ENCODE measurements at regions not wholly inside any gene's neighbourhood (a gene's known extent, or its start where the extent isn't known, plus 50 kb on each side); places are given as distances from the start of the nearest gene placed in this dataset.

- Histone ChIP-seq H3K4me3 (ENCODE audit: low read length) (no peak overlapping the region), H3K9me3 (ENCODE audit: control insufficient read depth, low read length) (no peaks in the 10 kb centered on the region), H3K36me3 (ENCODE audit: control insufficient read depth, insufficient read depth, low read length) (no peaks in the 10 kb centered on the region), H3K27me3 (ENCODE audit: control insufficient read depth, insufficient read depth, low read length, poor library complexity, severe bottlenecking) (peaks cover 58% of the 10 kb centered on the region), H3K27ac (ENCODE audit: low read depth, low read length) (peak overlapping the region; percentile 64), H3K9ac (ENCODE audit: extremely low read depth, low read length, poor library complexity, severe bottlenecking) (no peak overlapping the region), H3K4me1 (ENCODE audit: control insufficient read depth, insufficient read depth, low read length) (no peaks in the 10 kb centered on the region)
- H3K4me3 Mint-ChIP-seq: no peak overlapping the region
- H3K27ac Mint-ChIP-seq: no peak overlapping the region
- H3K4me1 Mint-ChIP-seq: peaks cover 8% of the 10 kb centered on the region
- WGBS, 2 experiments (ENCODE audit: insufficient coverage in 1 of 2, insufficient read length in 1 of 2): 47 to 79% methylated on average over 10 to 15 of the region's 15 CpGs
- no peak for TF ChIP-seq CTCF (conservative IDR thresholded peaks at IDR 0.05)
- no peaks in the 10 kb centered on the region for H3K9me3 Mint-ChIP-seq
- peak; percentile 74 for DNase-seq
- peaks cover 63% of the 10 kb centered on the region for H3K27me3 Mint-ChIP-seq (ENCODE audit: insufficient read depth)
- no peaks in the 10 kb centered on the region for H3K36me3 Mint-ChIP-seq (ENCODE audit: low read depth)
Observed at GRCh38 chr11:115665175-115665821, 161.1 kb upstream of the CADM1 start.

- Histone ChIP-seq H3K27ac (ENCODE audit: low read depth, low read length) (no peak overlapping the region), H3K9ac (ENCODE audit: extremely low read depth, low read length, poor library complexity, severe bottlenecking) (no peak overlapping the region), H3K4me1 (ENCODE audit: control insufficient read depth, insufficient read depth, low read length) (no peaks in the 10 kb centered on the region), H3K36me3 (ENCODE audit: control insufficient read depth, insufficient read depth, low read length) (no peaks in the 10 kb centered on the region), H3K4me3 (ENCODE audit: low read length) (no peak overlapping the region), H3K9me3 (ENCODE audit: control insufficient read depth, low read length) (no peaks in the 10 kb centered on the region), H3K27me3 (ENCODE audit: control insufficient read depth, insufficient read depth, low read length, poor library complexity, severe bottlenecking) (peaks cover 68% of the 10 kb centered on the region)
- Mint-ChIP-seq H3K27me3 (ENCODE audit: insufficient read depth) (peaks cover 64% of the 10 kb centered on the region), H3K9me3 (no peaks in the 10 kb centered on the region), H3K36me3 (ENCODE audit: low read depth) (no peaks in the 10 kb centered on the region), H3K4me3 (no peak overlapping the region), H3K4me1 (peaks cover 8% of the 10 kb centered on the region), H3K27ac (no peak overlapping the region)
- 89 to 91% methylated on average over 2 to 3 of the region's 3 CpGs for WGBS, 2 experiments (ENCODE audit: insufficient coverage in 1 of 2, insufficient read length in 1 of 2)
- TF ChIP-seq CTCF (conservative IDR thresholded peaks at IDR 0.05): no peak
- DNase-seq: no peak
Observed at GRCh38 chr11:115664313-115664712, 160.1 kb upstream of the CADM1 start.

GRCh38 chr11:115663790-115664189 lies 159.6 kb upstream of the CADM1 start:
- no peak overlapping the region for H3K27ac Mint-ChIP-seq
- peaks cover 11% of the 10 kb centered on the region for H3K4me1 Mint-ChIP-seq
- H3K27me3 Mint-ChIP-seq (ENCODE audit: insufficient read depth): peaks cover 68% of the 10 kb centered on the region
- peaks cover 73% of the 10 kb centered on the region for H3K27me3 ChIP-seq (ENCODE audit: control insufficient read depth, insufficient read depth, low read length, poor library complexity, severe bottlenecking)
- no peaks in the 10 kb centered on the region for H3K36me3 ChIP-seq (ENCODE audit: control insufficient read depth, insufficient read depth, low read length)
- H3K4me1 ChIP-seq (ENCODE audit: control insufficient read depth, insufficient read depth, low read length): no peaks in the 10 kb centered on the region
- H3K9me3 Mint-ChIP-seq: no peaks in the 10 kb centered on the region
- no peak overlapping the region for H3K9ac ChIP-seq (ENCODE audit: extremely low read depth, low read length, poor library complexity, severe bottlenecking)
- no peaks in the 10 kb centered on the region for H3K36me3 Mint-ChIP-seq (ENCODE audit: low read depth)
- 93 to 97% methylated on average over 6 of the region's 6 CpGs for WGBS, 2 experiments (ENCODE audit: insufficient coverage in 1 of 2, insufficient read length in 1 of 2)
- H3K27ac ChIP-seq (ENCODE audit: low read depth, low read length): no peak overlapping the region
- no peak overlapping the region for H3K4me3 Mint-ChIP-seq
- H3K4me3 ChIP-seq (ENCODE audit: low read length): no peak overlapping the region
- no peak for TF ChIP-seq CTCF (conservative IDR thresholded peaks at IDR 0.05)
- no peaks in the 10 kb centered on the region for H3K9me3 ChIP-seq (ENCODE audit: control insufficient read depth, low read length)
- no peak for DNase-seq

Measured in endodermal cell (in vitro differentiated cells).